ENCODE measurements at regions not wholly inside any gene's neighbourhood (a gene's known extent, or its start where the extent isn't known, plus 50 kb on each side); places are given as distances from the start of the nearest gene placed in this dataset.
"Not testable (repeated sequence)": the region's sequence is repeated elsewhere in the genome, so short reads cannot be mapped to it uniquely, and the experiment has no call there.

- DNase-seq (ENCODE audit: low read depth), result no peak
- no peak overlapping the region for H3K4me3 ChIP-seq (ENCODE audit: low read depth, low read length)
- TF ChIP-seq CTCF (IDR thresholded peaks at IDR 0.05; ENCODE audit: insufficient read depth, low read depth, low read length, missing control alignments), result no peak
These were observed 99.4 kb upstream of the CCDC91 start for GRCh38 chr12:28090835-28091234.

DNA sequence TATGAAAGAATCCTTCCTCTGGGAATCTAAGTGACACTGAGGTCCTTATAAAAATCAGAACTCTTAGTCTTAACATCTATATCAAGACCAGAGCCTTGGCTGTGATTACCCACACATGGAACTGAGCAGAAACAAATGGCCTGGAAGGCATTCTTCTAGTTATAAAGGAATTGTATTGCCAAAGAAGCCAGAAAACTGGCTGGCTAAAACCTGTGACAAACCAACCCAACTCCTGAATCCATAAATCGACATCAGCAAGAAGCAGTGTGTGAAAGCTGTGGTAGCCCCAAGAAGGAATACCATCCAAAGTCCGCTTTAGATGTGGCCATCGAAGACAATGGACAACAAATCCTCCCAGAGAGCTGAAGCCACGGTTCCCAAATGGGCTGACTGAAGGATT, 97.9 kb upstream of the CCDC91 start:
- H3K4me3 ChIP-seq (ENCODE audit: low read depth, low read length), result no peak overlapping the region
- no peak for TF ChIP-seq CTCF (IDR thresholded peaks at IDR 0.05; ENCODE audit: insufficient read depth, low read depth, low read length, missing control alignments)
- no peak for DNase-seq (ENCODE audit: low read depth)

DNA sequence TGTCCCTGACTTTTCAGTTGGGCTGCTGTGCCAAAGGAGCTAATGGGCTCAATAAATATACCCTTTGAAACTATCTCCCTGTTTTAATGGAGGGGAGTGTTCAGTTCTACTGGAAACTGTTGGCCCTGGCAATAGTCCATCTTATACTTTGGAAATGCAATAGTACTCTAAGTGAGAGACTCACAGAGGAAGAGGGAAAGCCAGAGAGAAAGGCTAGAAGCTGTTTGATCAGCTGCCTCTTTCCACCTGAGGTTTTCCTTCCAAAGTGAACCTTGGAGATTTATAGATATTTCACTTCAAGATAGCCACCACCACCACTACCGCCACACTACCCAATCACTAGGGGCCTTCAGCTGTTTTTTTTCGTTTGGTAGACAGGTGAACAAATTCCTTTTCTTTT, 93.6 kb upstream of the CCDC91 start:
- DNase-seq (ENCODE audit: low read depth), result no peak
- no peak for TF ChIP-seq CTCF (IDR thresholded peaks at IDR 0.05; ENCODE audit: insufficient read depth, low read depth, low read length, missing control alignments)
- H3K4me3 ChIP-seq (ENCODE audit: low read depth, low read length), result no peak overlapping the region

GRCh38 chr12:28097221-28097620, 93.0 kb upstream of the CCDC91 start:
- TF ChIP-seq CTCF (IDR thresholded peaks at IDR 0.05; ENCODE audit: insufficient read depth, low read depth, low read length, missing control alignments), result no peak
- no peak for DNase-seq (ENCODE audit: low read depth)
- H3K4me3 ChIP-seq (ENCODE audit: low read depth, low read length), result no peak overlapping the region

DNA sequence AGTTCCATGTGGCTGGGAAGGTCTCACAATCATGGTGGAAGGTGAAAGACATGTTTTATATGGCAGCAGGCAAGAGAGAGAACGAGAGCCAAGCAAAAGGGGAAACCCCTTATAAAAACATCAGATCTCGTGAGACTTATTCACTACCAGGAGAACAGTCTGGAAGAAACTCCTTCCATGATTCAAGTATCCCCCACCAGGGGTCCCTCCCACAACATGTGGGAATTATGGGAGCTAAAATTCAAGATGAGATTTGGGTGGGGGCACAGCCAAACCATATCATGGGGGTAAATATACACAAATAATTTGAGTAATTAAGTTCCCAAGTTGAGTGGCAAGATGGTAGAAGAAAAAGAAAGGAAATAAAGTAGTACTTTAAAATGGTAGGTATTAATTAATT, 91.0 kb upstream of the CCDC91 start:
- not testable (repeated sequence) for H3K4me3 ChIP-seq (ENCODE audit: low read depth, low read length); DNase-seq (ENCODE audit: low read depth)

DNA sequence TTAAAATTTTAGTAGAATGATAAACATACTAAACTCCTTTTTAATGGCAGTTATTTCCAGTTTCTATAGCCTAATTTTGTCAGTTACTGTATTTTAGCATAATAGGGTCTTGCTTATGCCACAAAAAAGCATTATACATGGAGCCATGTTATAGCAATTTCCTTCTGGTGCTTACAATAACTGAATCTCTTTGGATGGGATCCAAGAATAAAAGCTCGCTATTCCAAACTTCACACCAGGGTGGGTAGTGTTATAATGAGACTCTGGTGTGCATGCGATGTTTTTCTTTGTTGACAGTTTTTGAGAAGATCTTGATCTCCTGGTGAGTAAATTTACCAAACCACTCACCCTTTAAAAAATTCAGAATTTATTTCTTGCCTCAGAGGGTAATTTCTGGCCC, 90.4 kb upstream of the CCDC91 start:
- no peak for TF ChIP-seq CTCF (IDR thresholded peaks at IDR 0.05; ENCODE audit: insufficient read depth, low read depth, low read length, missing control alignments)
- H3K4me3 ChIP-seq (ENCODE audit: low read depth, low read length), result no peak overlapping the region

GRCh38 chr12:28100717-28101116, 89.5 kb upstream of the CCDC91 start:
- no peak for DNase-seq (ENCODE audit: low read depth)
- no peak for TF ChIP-seq CTCF (IDR thresholded peaks at IDR 0.05; ENCODE audit: insufficient read depth, low read depth, low read length, missing control alignments)
- no peak overlapping the region for H3K4me3 ChIP-seq (ENCODE audit: low read depth, low read length)

More for the DNA sequence above, 90.4 kb upstream of the CCDC91 start:
- DNase-seq (ENCODE audit: low read depth), result no peak

- no peak overlapping the region for H3K4me3 ChIP-seq (ENCODE audit: low read depth, low read length)
- no peak for TF ChIP-seq CTCF (IDR thresholded peaks at IDR 0.05; ENCODE audit: insufficient read depth, low read depth, low read length, missing control alignments)
- no peak for DNase-seq (ENCODE audit: low read depth)
These were observed 85.9 kb upstream of the CCDC91 start for GRCh38 chr12:28104316-28104715.

Data from GM12865 (cell line).